Anterior cingulate cortex (tissue), 58 donors: ENCODE measurements at regions not wholly inside any gene's neighbourhood (a gene's known extent, or its start where the extent isn't known, plus 50 kb on each side); places are given as distances from the start of the nearest gene placed in this dataset.

Experiments
- DNase-seq, 58 donors: peaks; one replicate each; lab custom pipeline; 2025; lab: John Stamatoyannopoulos, UW

DNA sequence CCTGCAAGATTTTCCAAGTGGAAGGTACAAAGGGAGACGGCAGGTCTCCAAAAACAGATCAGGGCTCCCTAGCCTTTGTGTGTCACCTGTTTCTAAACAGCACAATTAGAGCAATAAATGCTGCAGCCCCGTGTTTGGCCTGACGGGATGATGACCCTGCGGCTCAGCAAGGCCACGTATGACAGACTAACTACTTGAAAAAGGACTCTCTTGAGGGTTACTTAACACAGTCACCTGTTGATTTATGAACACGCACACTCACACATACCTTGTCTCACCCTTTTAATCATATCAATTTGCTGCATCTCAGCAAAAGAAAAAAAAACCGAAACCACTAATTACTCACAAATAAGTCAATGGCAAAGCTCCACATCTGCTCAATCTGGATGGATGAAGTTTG lies 199.6 kb upstream of the GAS1 start:
- no peak for DNase-seq

DNA sequence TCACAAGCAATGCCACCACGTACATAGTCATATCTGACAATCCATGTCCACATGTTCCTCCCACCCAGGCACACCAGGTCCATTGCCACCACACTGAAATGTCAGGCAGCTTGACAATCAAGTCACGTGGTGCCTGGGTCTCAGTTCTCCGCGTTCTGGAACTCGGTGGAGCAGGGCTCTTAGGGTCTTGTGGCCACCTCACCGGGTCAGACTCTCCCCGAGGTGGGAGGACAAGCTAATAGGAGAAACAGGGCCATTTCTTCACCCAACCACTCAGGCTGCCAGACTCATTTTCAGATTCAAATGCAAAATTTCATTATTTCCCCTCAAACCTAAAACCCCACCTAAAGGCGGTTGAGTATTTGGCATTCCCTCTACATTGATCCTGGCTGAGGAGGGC lies 200.5 kb upstream of the GAS1 start:
- peak in 8 of 58 donors; percentile 4 to 61 (median 21) for DNase-seq

DNA sequence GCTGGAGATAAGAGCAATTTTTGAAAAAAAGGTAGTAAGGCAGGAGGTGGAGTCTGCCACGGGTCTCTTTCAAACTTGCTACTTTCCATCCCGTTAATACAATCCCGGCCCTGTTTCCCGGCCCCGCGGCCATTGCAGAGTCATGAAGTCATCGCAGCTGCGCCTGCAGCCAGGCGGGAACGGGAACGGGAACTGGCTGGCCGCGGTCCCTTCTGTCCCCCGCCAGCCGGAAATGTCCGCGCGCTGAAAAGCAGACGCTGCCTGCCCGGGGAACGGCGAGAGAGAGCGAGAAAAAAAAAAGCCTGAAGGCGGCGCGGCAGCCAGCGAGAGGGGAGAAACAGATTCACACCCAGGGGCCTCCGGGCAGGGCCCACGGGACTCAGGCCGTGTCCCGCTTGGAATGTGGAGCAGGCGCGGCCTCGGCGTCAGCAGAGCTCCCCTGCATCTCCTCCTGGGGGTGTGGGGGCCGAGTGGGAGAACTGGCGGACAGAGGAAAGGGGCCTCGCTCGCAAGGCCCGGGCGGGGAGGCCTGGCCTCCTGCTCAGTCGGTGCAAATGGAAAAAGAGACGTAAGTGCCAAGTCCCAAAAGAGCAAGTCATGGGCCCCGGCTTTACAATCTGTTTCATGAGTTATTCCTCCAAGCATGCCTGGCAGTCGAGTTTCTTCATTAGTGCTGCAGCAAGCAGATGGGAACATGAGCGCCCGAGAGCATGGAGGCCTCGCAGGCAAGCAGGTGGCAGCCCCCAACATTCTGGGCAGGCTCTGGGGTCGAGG lies 201.2 kb upstream of the GAS1 start:
- DNase-seq = peak in 57 of 58 donors; percentile 5 to 91 (median 74)

DNA sequence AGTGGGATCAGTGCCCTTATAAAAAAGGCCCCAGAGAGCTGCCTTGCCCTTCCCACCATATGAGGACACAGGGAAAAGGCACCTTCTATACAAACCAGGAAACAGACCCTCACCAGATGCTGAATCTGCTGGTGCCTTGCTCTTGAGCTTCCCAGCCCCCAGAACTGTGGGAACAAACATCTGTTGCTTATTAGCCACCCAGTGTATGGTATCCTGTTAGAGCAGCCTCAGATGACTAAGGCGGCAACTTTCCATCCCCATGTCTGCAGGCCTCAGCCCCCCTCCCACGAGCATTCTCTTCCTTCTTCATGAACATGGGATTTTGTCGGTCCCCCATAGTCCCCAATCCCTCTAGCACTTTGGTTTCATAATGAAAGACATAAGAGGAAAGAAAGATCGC lies 202.5 kb upstream of the GAS1 start:
- DNase-seq = no peak

DNA sequence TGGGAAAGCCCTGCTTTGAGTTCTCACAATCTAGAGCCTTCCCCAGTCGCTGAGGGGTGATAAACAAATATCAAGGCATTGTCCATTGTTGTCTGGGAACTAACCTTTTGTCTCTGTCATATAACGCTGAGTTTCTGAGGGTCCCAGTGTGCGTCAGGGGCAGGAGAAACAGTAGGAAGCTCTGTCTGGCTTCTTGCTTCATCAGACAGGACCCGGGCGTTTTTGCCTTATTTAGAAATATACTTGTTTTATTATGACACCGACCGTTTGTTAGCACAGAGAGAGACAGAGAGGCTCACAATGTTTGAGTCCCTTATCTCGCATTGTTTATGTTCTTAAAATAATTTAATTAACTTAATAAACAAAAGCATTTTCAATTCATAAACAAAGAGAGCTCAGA lies 204.9 kb upstream of the GAS1 start:
- peak in 1 of 58 donors; percentile 22 for DNase-seq

DNA sequence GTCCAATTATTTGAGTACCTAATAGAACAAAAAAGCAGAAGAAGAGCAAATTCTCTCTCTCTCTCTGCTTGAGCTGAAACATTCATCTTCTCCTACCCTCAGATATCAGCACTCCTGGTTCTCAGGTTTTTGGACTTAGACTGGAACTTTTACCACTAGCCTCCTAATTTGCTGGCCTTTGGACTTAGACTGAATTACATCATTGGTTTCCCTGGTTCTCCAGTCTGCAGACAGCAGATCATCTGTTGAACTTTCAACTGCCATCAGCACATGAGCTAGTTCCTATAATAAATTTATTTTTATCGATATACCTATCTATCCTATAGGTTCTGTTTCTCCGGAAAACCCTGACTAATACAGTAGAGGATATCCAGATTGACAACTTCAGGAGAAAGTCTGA lies 208.9 kb upstream of the GAS1 start:
- DNase-seq = no peak

DNA sequence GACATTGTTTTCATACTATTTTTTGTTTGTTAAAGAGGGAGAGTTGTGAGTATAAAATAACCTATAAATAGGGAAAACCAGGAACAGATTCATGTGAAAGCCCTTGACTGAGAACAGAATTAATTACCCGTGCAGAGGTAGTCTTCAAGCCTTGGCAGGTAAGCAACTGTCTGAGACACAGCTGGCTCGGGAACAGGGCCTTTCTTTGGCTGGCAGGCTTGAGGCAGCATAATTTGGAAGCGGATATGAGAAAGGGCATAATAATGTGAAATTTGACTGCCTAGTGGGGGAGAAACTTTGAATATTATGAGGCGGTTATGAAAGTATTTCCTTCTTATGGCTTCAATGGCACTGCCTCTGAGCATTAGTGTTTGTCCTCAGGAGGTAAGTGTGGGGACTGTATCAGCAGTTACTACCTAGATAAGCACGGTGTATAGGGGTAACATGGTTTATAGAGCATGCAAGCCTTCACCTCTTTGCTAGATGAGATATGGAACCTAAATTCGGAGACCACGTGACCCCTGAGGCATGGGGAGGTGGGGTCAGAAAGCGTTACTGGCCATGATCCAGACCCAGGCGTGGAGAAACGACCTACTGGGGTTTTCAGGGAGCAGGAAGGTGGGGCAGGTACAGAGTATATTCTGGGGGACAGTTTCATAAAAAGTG lies 210.2 kb upstream of the GAS1 start:
- no peak for DNase-seq

DNA sequence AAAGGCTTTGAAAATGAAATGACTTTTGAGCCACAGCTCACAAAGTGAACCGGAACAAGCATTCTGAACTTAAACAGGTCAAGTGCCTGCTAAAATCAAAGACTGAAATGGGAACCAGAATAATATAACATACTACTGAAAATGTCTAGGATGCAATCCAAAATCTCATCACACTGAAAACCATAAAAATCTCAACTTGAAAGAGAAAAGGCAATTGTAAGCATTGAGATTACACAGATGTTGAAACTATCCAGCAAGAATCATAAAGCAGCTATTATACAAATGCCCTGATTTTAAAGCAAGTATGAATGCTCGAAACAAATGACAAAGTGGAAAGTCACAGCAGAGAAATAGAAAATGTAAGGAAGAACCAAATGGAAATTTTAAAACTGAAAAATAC lies 211.5 kb upstream of the GAS1 start:
- DNase-seq = no peak

DNA sequence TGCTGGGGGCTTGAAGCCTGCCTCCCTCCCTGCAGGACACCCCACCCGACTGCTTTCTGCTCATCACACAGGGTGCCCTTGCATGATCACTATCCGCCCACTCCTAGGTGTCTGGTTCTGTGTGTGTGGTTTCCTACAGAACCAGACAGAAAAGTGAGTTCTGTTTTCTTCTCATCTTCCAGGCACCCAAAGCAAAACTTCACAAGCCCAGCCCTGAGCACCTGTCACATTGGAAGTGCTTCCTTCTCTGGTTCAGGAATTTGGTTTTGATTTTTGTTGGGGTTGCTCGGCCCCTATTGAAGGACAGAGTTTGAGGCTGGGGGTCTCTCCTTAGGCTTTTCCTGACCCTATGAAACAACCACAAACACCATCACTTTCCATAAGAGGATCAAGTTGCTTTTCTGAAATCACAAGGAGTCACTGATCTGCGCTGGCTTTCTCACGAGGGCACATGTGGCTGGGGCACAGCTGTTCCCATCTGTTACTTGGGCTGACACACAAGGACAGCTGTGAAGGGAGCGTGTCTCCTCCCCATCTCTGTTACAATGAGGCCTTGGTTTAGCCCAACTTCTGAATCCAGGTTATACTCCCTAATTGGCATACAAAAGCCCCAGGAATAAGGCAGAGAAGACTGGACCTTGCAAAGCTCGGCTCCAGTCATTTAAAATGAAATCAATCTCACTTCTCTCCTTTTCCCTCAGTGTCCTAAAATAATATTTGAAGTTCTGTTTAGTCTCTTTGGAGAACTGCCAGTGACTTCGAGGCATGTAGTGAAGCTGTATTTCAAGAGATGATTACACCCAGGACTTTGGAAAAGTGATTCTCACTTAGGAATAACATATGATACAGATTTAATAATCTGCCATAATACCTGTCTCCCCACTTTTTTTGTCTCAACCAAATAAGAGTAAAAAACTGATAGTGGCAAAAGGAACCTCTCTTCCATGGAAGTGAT lies 213.1 kb upstream of the GAS1 start:
- DNase-seq = no peak

DNA sequence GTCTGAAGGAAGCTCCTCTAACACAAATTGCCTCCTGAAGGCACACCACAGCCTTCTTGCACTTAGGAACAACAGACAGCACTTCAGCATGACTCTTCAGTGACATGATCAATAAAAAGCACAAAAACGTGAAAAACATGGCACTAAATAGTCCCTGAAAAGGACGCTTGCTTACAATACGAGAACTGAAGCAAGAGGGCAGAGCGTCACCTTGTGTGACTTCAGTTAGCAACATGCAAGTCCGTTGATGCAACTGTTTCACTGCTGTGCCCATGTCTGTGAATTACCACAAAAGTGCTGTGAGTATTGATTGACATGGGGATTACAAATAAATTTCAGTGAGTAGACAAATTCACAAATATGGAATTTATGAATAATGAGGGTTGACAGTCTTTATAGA lies 219.9 kb upstream of the GAS1 start:
- no peak for DNase-seq

DNA sequence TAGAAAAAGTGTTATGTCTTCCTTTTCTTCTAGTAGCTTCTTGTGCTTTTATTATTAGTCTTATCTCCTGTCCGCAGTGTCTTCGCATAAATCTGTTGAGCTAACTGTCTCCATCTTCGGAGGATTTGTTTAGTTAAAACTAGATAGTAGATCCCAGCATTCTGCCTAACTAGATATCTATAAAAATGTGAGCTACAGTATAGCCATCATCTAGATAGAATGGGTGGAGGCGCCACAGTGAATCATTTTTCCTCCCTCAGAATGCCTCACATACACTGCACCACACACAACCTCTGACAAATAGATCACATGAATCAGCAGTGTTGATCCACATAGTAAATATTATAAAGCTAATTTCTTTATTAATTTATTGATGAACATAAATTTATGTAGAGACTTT lies 220.3 kb upstream of the GAS1 start:
- DNase-seq = no peak

DNA sequence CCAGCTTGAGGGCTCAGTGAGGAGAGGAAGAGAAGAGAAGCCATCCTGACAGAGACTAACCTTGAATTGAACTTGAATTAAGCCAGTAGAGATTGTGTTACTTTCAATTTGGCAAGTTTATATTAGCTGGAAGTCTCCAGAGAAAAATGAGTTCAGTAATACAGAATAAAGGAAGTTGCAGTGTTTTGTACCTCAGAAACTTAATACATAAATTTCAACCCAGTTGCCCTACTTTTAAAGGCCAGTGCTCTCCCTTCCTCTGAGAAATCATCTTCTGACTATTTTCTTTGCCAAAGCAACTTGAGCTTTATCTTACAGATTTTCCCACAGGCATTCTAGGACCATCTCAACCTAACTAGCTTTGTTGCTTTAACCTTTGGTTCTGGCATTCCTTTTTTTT lies 231.0 kb upstream of the GAS1 start:
- DNase-seq = no peak

DNA sequence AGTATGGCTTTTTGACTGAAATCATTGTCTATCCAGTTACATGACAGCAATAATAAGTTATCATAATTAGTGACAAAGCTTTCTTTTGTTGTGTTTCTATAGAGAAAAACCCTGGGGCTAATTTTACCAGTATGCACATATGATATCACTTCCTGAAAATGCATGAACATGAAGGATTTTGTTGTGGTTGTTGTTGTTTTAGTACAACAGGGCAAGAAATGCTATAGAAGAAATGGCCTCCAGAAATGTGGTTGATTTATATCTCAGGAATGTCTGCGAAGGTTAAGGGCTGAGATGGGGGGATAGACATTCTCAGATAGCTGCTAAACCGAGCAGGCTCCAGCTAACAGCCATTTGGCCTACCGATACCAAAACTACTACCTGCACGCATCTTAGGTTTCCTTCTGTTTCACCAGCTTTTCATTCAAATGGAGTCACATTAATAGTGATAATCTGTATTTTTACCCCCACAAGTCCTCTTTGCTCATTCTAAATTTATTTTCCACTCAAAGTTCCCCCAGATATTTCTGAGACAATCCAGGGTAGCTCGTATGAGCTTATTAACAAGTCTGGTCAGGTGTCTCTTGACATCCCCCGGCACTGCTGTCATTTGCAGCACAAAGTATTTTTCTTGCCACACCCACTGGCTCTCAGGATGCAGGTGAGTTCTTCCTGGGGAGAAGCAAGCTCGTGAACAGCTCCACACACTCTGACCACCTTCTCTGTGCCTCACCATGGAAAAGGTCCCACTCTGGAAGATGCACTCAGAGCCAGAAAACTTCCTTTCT lies 232.4 kb upstream of the GAS1 start:
- DNase-seq = no peak

DNA sequence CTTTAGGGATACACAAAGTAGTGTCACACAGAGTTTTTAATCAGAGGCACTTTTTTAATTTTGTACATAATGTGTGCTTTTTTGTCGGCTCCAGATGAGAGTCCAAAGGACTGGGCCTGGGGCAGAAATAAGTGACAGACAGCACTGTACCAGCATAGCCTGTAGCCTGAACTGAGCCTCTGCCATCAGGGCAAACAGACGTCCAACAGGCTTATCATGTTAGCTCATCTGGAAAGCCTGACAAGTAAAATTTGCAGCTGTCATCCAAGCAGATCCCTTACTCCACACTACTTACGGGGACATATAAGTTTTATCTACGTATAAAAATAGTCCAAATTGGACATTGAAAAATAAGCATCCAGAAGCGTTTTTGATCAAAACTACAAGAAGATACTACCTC lies 233.1 kb upstream of the GAS1 start:
- DNase-seq = no peak

DNA sequence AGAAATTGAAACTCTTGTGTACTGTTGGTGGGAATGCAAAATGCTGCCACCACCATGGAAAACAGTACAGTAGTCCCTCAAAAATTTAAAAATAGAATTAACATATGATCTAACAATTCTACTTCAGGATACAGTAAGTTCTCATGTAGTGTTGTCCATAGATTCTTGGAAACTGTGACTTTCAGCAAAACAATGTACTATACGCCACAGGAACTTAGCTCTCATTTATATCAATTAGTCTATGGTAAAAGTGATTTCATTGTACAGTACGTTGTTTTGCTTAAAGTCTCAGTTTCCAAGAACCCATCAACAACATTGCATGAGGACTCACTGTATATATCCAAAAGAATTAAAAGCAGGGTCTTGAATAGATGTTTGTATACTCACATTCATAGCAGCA lies 233.5 kb upstream of the GAS1 start:
- DNase-seq = no peak

DNA sequence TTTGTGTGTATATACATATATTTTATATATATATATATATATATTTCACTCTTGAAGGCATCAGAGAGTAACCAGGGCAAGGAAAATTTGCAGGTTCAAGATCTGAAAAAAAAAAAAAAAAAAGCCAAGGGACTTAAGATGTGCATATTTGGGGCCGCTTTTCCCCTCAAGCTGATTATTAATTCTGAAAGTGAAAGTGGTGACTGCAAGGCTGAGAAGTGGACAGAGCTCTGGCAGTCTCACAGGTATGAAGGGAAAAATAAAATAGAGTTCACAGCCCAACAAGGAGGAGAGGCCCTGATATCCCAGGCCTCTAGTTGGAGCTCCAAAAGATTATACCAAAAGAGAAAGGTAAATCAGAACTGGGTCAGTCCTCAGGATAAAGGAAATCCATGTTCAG lies 234.4 kb upstream of the GAS1 start:
- no peak for DNase-seq

DNA sequence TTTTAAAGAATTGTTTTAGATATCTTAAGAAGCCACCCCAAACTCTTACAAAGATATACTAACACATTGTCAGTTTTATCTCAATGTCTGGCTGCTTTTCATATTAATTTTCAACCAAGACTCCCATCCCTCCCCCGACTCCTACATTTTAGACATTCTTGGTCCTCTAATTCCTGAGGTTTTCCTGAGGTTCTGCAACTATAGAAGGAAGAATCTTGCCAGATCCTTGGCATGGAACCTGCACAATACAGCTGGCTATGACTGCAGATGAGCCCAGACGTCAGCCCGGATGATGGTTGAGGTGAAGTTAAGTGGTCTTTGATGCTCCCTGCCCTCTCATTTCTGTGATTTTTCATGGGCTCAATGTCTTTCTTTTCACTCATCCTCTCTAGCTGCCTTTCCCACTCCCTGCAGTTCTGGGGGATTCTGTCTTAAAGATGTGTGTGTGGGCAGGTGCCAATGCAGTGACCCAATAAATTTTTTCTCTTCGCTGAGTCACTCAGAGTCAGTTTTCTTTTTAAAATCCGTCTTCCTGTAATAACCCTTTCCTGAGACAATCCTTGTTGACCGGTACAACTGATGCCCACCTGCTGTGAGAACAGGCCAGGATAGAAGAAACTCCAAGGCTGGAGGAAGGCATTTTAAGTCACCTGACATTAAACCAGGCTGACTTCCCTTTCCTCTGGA lies 237.8 kb upstream of the GAS1 start:
- DNase-seq = no peak

DNA sequence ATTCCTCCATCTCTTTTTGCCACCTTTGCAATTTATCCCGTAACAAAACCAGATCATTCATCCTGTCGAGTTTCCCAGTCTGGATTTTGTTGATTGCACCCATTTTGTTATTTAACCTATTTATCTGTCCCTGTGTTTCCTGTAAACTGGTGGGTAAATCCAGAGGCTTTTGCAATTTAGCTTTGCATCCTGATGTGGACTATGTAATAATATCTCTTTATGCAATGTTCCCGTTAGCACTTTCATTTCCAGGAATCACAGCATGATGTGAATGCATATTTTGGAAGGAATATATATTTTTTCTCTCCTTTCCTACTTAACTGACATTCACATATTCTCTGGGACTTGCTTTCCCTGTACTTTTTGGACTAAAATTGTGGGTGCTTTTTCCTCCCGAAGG lies 240.3 kb upstream of the GAS1 start:
- DNase-seq = no peak

DNA sequence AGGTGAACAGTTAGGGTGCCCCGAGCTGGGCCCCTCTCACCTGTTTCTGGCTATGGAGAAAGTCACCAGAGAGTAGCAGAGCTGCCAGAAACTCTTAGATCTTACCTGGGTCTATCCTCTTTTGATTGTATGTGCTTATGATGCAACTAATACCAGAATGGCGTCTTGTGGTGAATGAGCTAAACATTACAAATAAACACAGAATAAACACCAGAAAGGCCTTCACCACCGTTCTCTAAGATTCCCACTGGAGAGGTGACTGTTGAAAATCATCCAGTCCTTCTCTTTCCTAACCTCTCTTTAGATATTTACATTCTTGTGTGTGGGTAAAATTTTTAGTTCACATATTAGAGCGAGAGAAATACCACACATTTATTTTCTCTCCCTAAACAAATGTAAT lies 241.7 kb upstream of the GAS1 start:
- DNase-seq = no peak

DNA sequence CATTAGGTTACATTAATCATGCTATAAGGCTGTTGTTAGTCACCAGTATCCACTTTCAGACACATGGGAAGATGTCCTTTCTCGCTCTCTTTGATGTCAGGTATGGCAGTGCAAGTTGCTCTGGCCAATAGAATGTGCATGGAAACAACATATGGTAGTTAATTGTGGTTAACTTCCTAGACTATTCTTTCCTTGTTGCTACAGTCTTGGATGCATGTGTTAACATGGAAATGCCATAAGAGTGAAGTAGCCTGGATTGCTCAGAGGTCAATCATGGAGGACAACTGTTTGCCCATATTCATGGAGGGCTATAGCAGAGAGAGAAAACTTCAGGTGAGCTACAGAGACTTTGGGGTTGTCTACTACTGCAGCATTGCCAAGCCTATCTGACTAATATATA lies 245.8 kb upstream of the GAS1 start:
- no peak for DNase-seq
